ENCODE measurements at regions not wholly inside any gene's neighbourhood (a gene's known extent, or its start where the extent isn't known, plus 50 kb on each side); places are given as distances from the start of the nearest gene placed in this dataset.

GRCh38 chrX:7272346-7272745 is 124.4 kb upstream of the PUDP start:
- Histone ChIP-seq H3K9ac (ENCODE audit: low read length) (no peak overlapping the region), H3K9me3 (ENCODE audit: control insufficient read depth, low read depth, low read length) (no peaks in the 10 kb centered on the region), H3K27me3 (ENCODE audit: control insufficient read depth, insufficient read depth, low read length) (no peaks in the 10 kb centered on the region), H3K36me3 (ENCODE audit: control insufficient read depth, low read depth, low read length) (no peaks in the 10 kb centered on the region), H3K4me1 (ENCODE audit: control insufficient read depth, low read depth, low read length) (no peaks in the 10 kb centered on the region), H3K4me3 (ENCODE audit: low read length) (no peak overlapping the region), H3K27ac (ENCODE audit: low read length) (no peak overlapping the region)

GRCh38 chrX:7270933-7271332 is 123.0 kb upstream of the PUDP start:
- Histone ChIP-seq H3K36me3 (ENCODE audit: control insufficient read depth, low read depth, low read length) (no peaks in the 10 kb centered on the region), H3K4me1 (ENCODE audit: control insufficient read depth, low read depth, low read length) (no peaks in the 10 kb centered on the region), H3K4me3 (ENCODE audit: low read length) (no peak overlapping the region), H3K27me3 (ENCODE audit: control insufficient read depth, insufficient read depth, low read length) (no peaks in the 10 kb centered on the region), H3K9me3 (ENCODE audit: control insufficient read depth, low read depth, low read length) (no peaks in the 10 kb centered on the region), H3K9ac (ENCODE audit: low read length) (no peak overlapping the region), H3K27ac (ENCODE audit: low read length) (no peak overlapping the region)

- Histone ChIP-seq H3K9ac (ENCODE audit: low read length) (no peak overlapping the region), H3K9me3 (ENCODE audit: control insufficient read depth, low read depth, low read length) (no peaks in the 10 kb centered on the region), H3K27ac (ENCODE audit: low read length) (no peak overlapping the region), H3K4me3 (ENCODE audit: low read length) (no peak overlapping the region), H3K4me1 (ENCODE audit: control insufficient read depth, low read depth, low read length) (no peaks in the 10 kb centered on the region), H3K36me3 (ENCODE audit: control insufficient read depth, low read depth, low read length) (no peaks in the 10 kb centered on the region), H3K27me3 (ENCODE audit: control insufficient read depth, insufficient read depth, low read length) (no peaks in the 10 kb centered on the region)
These were observed 122.0 kb upstream of the PUDP start for GRCh38 chrX:7269991-7270390.

- Histone ChIP-seq H3K36me3 (ENCODE audit: control insufficient read depth, low read depth, low read length) (no peaks in the 10 kb centered on the region), H3K4me3 (ENCODE audit: low read length) (no peak overlapping the region), H3K27ac (ENCODE audit: low read length) (no peak overlapping the region), H3K27me3 (ENCODE audit: control insufficient read depth, insufficient read depth, low read length) (no peaks in the 10 kb centered on the region), H3K9ac (ENCODE audit: low read length) (no peak overlapping the region), H3K9me3 (ENCODE audit: control insufficient read depth, low read depth, low read length) (no peaks in the 10 kb centered on the region), H3K4me1 (ENCODE audit: control insufficient read depth, low read depth, low read length) (no peaks in the 10 kb centered on the region)
These were observed 121.6 kb upstream of the PUDP start for GRCh38 chrX:7269589-7269988.

- Histone ChIP-seq H3K9ac (ENCODE audit: low read length) (no peak overlapping the region), H3K27me3 (ENCODE audit: control insufficient read depth, insufficient read depth, low read length) (no peaks in the 10 kb centered on the region), H3K4me3 (ENCODE audit: low read length) (no peak overlapping the region), H3K4me1 (ENCODE audit: control insufficient read depth, low read depth, low read length) (no peaks in the 10 kb centered on the region), H3K27ac (ENCODE audit: low read length) (no peak overlapping the region), H3K9me3 (ENCODE audit: control insufficient read depth, low read depth, low read length) (no peaks in the 10 kb centered on the region), H3K36me3 (ENCODE audit: control insufficient read depth, low read depth, low read length) (no peaks in the 10 kb centered on the region)
These were observed 118.3 kb upstream of the PUDP start for GRCh38 chrX:7266288-7266687.

- H3K4me3 ChIP-seq (ENCODE audit: low read length), result no peak overlapping the region
- H3K9ac ChIP-seq (ENCODE audit: low read length), result no peak overlapping the region
- H3K27ac ChIP-seq (ENCODE audit: low read length), result no peak overlapping the region
- H3K36me3 ChIP-seq (ENCODE audit: control insufficient read depth, low read depth, low read length), result no peaks in the 10 kb centered on the region
- no peaks in the 10 kb centered on the region for H3K9me3 ChIP-seq (ENCODE audit: control insufficient read depth, low read depth, low read length)
- H3K27me3 ChIP-seq (ENCODE audit: control insufficient read depth, insufficient read depth, low read length), result no peaks in the 10 kb centered on the region
- H3K4me1 ChIP-seq (ENCODE audit: control insufficient read depth, low read depth, low read length), result no peaks in the 10 kb centered on the region
These were observed 116.4 kb upstream of the PUDP start for GRCh38 chrX:7264399-7264798.

GRCh38 chrX:7263961-7264360 is 116.0 kb upstream of the PUDP start:
- Histone ChIP-seq H3K9me3 (ENCODE audit: control insufficient read depth, low read depth, low read length) (no peaks in the 10 kb centered on the region), H3K36me3 (ENCODE audit: control insufficient read depth, low read depth, low read length) (no peaks in the 10 kb centered on the region), H3K27ac (ENCODE audit: low read length) (no peak overlapping the region), H3K27me3 (ENCODE audit: control insufficient read depth, insufficient read depth, low read length) (no peaks in the 10 kb centered on the region), H3K4me3 (ENCODE audit: low read length) (no peak overlapping the region), H3K9ac (ENCODE audit: low read length) (no peak overlapping the region), H3K4me1 (ENCODE audit: control insufficient read depth, low read depth, low read length) (no peaks in the 10 kb centered on the region)

- H3K27ac ChIP-seq (ENCODE audit: low read length), result no peak overlapping the region
- no peaks in the 10 kb centered on the region for H3K4me1 ChIP-seq (ENCODE audit: control insufficient read depth, low read depth, low read length)
- H3K4me3 ChIP-seq (ENCODE audit: low read length), result no peak overlapping the region
- no peaks in the 10 kb centered on the region for H3K27me3 ChIP-seq (ENCODE audit: control insufficient read depth, insufficient read depth, low read length)
- H3K9ac ChIP-seq (ENCODE audit: low read length), result no peak overlapping the region
- no peaks in the 10 kb centered on the region for H3K36me3 ChIP-seq (ENCODE audit: control insufficient read depth, low read depth, low read length)
- no peaks in the 10 kb centered on the region for H3K9me3 ChIP-seq (ENCODE audit: control insufficient read depth, low read depth, low read length)
These were observed 115.4 kb upstream of the PUDP start for GRCh38 chrX:7263330-7263729.

- no peak overlapping the region for H3K4me3 ChIP-seq (ENCODE audit: low read length)
- no peaks in the 10 kb centered on the region for H3K4me1 ChIP-seq (ENCODE audit: control insufficient read depth, low read depth, low read length)
- no peaks in the 10 kb centered on the region for H3K9me3 ChIP-seq (ENCODE audit: control insufficient read depth, low read depth, low read length)
- H3K27me3 ChIP-seq (ENCODE audit: control insufficient read depth, insufficient read depth, low read length), result no peaks in the 10 kb centered on the region
- H3K36me3 ChIP-seq (ENCODE audit: control insufficient read depth, low read depth, low read length), result no peaks in the 10 kb centered on the region
- no peak overlapping the region for H3K9ac ChIP-seq (ENCODE audit: low read length)
- H3K27ac ChIP-seq (ENCODE audit: low read length), result no peak overlapping the region
These were observed 114.6 kb upstream of the PUDP start for GRCh38 chrX:7262551-7262950.

- Histone ChIP-seq H3K4me1 (ENCODE audit: control insufficient read depth, low read depth, low read length) (no peaks in the 10 kb centered on the region), H3K9me3 (ENCODE audit: control insufficient read depth, low read depth, low read length) (no peaks in the 10 kb centered on the region), H3K27me3 (ENCODE audit: control insufficient read depth, insufficient read depth, low read length) (no peaks in the 10 kb centered on the region), H3K36me3 (ENCODE audit: control insufficient read depth, low read depth, low read length) (no peaks in the 10 kb centered on the region), H3K4me3 (ENCODE audit: low read length) (no peak overlapping the region), H3K9ac (ENCODE audit: low read length) (no peak overlapping the region), H3K27ac (ENCODE audit: low read length) (no peak overlapping the region)
These were observed 113.8 kb upstream of the PUDP start for GRCh38 chrX:7261672-7262332.

GRCh38 chrX:7254144-7254543 is 106.2 kb upstream of the PUDP start:
- Histone ChIP-seq H3K36me3 (ENCODE audit: control insufficient read depth, low read depth, low read length) (no peaks in the 10 kb centered on the region), H3K27me3 (ENCODE audit: control insufficient read depth, insufficient read depth, low read length) (no peaks in the 10 kb centered on the region), H3K4me1 (ENCODE audit: control insufficient read depth, low read depth, low read length) (peaks cover 6% of the 10 kb centered on the region), H3K4me3 (ENCODE audit: low read length) (no peak overlapping the region), H3K9ac (ENCODE audit: low read length) (no peak overlapping the region), H3K9me3 (ENCODE audit: control insufficient read depth, low read depth, low read length) (no peaks in the 10 kb centered on the region), H3K27ac (ENCODE audit: low read length) (no peak overlapping the region)

- H3K9me3 ChIP-seq (ENCODE audit: control insufficient read depth, low read depth, low read length), result no peaks in the 10 kb centered on the region
- H3K4me1 ChIP-seq (ENCODE audit: control insufficient read depth, low read depth, low read length), result peaks cover 6% of the 10 kb centered on the region
- no peak overlapping the region for H3K4me3 ChIP-seq (ENCODE audit: low read length)
- no peak overlapping the region for H3K9ac ChIP-seq (ENCODE audit: low read length)
- H3K27me3 ChIP-seq (ENCODE audit: control insufficient read depth, insufficient read depth, low read length), result no peaks in the 10 kb centered on the region
- H3K27ac ChIP-seq (ENCODE audit: low read length), result no peak overlapping the region
- H3K36me3 ChIP-seq (ENCODE audit: control insufficient read depth, low read depth, low read length), result no peaks in the 10 kb centered on the region
These were observed 105.6 kb upstream of the PUDP start for GRCh38 chrX:7253565-7253964.
